ENCODE measurements at regions not wholly inside any gene's neighbourhood (a gene's known extent, or its start where the extent isn't known, plus 50 kb on each side); places are given as distances from the start of the nearest gene placed in this dataset.
"Not testable (repeated sequence)": the region's sequence is repeated elsewhere in the genome, so short reads cannot be mapped to it uniquely, and the experiment has no call there.

DNA sequence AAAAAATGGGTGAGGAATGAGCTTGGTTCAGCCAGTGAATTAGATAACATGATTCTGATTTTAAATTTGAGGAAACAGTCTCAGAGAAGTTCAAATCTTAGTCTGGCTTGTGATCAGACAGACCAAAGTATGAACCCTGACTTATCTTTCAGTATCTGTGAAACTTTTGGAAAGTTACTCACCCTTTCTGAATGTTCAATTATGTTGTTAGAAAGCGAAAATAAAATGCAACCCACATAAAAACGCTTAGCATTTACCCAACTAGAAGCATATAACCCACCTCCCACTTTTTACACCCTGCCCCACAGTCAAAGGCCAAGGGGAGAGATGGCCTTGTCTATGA is 319.7 kb downstream of the SPATA31A1 start:
- not testable (repeated sequence) for DNase-seq

DNA sequence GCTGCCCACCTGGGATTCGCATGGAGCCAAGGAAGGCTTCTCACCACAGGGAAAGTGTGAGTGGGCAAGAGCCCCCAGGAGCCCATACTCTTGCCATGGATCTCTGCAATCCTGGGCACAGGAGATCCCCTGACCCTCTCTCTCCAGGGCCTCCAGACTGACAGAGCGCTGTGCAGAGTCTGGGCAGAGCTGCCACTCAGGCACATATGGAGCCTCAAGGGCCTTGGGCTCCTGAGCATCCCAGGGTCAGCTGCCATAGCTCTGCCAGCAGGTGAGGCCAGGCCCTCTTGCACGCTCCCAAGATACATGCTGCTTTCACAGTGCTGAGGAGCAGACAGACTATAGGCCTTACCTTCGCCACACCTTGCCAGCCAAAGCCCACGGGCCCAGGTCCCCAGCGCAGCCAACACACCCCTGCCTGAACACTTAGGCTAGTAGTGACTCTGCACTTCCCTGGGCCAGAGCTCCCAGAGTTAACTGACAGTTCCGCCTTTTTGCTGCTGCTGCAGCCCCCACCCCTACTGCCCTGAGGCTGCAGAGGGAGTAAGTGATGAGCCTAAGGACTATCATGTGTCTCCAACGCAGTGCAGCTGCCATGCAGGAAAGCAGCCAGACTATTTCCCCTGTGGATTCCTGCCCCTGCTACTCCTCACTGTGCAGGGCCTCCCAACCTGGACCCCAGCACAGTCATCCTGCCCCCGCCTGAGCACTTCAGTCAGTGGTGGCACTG is 323.2 kb downstream of the SPATA31A1 start:
- DNase-seq, result not testable (repeated sequence)

GRCh38 chr9:39680694-39681401 is 325.4 kb downstream of the SPATA31A1 start:
- DNase-seq, result not testable (repeated sequence)

GRCh38 chr9:39728862-39729261 is 373.4 kb downstream of the SPATA31A1 start:
- DNase-seq, result not testable (repeated sequence)

DNA sequence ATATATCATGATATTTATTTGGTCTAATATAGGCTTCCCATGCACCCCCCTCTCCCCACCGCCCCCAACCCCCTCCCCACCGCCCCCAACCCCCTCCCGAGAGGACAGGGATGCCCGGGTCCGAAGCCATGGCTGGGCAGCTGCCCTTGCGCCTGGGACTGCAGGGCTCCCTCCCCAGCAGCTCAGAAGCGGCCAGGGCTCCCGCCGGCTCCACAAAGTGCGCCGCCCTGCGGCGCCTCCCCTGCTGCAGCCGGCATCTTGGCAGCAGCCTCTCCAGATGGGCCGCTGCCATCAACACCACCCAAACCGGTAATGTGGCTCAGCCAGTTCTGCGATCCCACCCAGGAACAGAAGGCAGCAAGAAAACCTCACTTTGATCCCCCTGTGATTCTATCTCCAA is 389.4 kb downstream of the SPATA31A1 start:
- not testable (repeated sequence) for DNase-seq

DNA sequence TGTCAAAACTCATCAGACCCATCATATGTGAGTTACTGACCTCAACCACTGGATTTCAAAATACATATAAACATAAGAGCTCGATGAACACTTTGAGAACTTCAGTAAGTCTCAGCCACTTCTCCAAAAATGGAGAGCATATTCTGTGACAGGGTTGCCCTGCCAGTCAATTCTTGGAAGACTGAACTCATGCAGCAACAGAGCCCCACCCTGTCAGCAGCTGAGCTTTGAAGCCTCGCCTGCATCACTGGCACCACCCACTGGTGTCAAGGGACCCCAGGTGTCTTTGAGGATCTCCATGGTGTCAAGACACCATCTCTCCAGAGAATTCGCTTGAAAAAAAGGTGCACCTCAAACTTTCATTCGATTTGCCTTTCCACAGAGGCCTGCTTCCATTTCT is 420.1 kb downstream of the SPATA31A1 start:
- not testable (repeated sequence) for DNase-seq

DNA sequence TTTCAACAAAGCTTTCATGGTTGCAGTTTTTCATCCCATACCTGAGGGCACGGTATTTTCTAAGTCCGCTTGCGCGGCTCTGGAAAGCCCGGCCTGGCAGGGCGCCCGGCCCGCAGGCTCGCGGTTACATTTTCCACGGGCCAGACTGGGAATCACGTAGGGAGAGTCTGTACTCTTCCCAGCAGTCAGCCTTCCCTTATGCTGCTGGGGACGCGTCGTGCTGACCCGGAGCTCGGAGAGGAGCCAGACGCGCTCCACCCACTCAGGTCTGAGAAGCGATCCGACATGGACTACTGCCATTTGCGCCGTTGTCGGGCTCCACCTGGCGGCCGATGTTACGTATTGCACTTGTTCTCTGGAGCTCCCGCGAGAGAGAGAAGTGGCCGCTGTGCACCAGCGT is 435.9 kb downstream of the SPATA31A1 start:
- DNase-seq, result not testable (repeated sequence)

DNA sequence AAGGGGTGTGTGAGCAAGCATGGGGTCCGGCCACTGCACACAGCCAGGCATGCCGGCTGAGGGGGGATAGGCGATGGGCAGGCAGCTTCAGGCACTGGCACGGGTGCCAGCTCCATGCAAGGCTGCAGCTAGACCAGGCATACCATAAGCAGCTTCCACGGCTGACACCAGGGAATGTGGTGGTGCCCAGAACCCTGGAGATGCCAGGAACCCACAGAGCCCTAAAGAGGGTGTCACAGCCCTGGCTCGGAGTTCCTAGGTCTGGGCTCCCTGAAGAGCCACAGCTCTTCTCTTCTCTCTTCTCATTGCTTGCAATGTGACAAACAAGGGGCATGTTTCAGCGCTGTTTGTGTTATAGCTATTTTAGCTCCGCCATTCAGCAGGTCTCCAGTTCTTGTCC is 442.5 kb downstream of the SPATA31A1 start:
- not testable (repeated sequence) for DNase-seq

DNA sequence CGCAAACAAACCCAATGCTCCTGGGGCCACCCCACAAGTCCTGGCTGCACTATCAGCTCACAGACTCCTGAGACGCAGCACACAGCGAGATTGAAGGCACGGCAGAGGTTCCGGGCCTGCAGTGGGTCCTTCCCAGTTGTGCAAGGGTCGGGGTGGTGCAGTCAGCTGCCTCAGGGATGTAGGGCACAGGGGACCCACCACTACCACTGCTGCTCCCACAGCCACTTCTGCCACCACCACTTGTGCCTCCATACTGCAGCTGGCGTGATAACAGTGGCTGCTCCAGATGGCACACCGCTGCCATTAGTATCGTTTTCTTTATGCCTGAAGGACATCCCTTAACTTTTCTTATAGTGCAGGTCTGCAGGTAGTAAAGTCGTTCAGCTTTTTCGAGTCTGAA is 443.8 kb downstream of the SPATA31A1 start:
- not testable (repeated sequence) for DNase-seq

DNA sequence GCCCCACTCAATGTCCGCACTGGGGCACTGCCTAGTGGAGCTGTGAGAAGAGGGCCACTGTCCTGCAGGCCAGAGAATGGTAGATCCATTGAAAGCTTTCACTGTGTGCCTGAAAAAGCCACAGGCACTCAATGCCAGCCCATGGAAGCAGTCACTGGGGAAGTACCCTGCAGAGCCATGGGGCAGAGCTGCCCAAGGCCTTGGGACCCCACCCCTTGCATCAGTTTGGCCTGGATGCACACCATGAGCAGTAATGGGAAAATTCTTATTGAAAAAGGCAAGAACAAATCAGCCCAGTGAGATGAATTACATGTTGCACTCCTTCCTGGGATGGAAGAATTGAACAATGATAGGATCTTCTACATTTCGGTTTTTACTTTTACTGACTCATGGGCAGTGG is 447.1 kb downstream of the SPATA31A1 start:
- not testable (repeated sequence) for DNase-seq

- not testable (repeated sequence) for DNase-seq
These were observed 454.1 kb downstream of the SPATA31A1 start for GRCh38 chr9:39809401-39810226.

GRCh38 chr9:39810401-39810800 is 454.9 kb downstream of the SPATA31A1 start:
- not testable (repeated sequence) for DNase-seq

GRCh38 chr9:39811615-39812014 is 456.1 kb downstream of the SPATA31A1 start:
- not testable (repeated sequence) for DNase-seq

GRCh38 chr9:39828457-39828856 is 473.0 kb downstream of the SPATA31A1 start:
- DNase-seq, result not testable (repeated sequence)

All from NCI-H2171 (cell line).